Activated T-cell treated with anti-CD3 and anti-CD28 coated beads for 1 hour (primary cell): ENCODE measurements at regions not wholly inside any gene's neighbourhood (a gene's known extent, or its start where the extent isn't known, plus 50 kb on each side); places are given as distances from the start of the nearest gene placed in this dataset.
"Not testable (repeated sequence)": the region's sequence is repeated elsewhere in the genome, so short reads cannot be mapped to it uniquely, and the experiment has no call there.

Source experiments
- DNase-seq: peaks from one replicate; pipeline ENCODE4 v3.0.0-alpha.2; 2020; ENCODE audit warnings: low read depth

GRCh38 chr5:155768332-155768731, 558.6 kb upstream of the SGCD start:
- DNase-seq, result no peak

- DNase-seq, result no peak
Observed at GRCh38 chr5:155772009-155772662, 554.8 kb upstream of the SGCD start.

- no peak for DNase-seq
Observed at GRCh38 chr5:155773680-155774079, 553.3 kb upstream of the SGCD start.

- no peak for DNase-seq
Observed at GRCh38 chr5:155780260-155780659, 546.7 kb upstream of the SGCD start.

- no peak for DNase-seq
Observed at GRCh38 chr5:155783246-155783645, 543.7 kb upstream of the SGCD start.

- no peak for DNase-seq
Observed at GRCh38 chr5:155783791-155784190, 543.2 kb upstream of the SGCD start.

- no peak for DNase-seq
Observed at GRCh38 chr5:155786108-155786507, 540.9 kb upstream of the SGCD start.

- no peak for DNase-seq
Observed at GRCh38 chr5:155792873-155793272, 534.1 kb upstream of the SGCD start.

GRCh38 chr5:155794795-155795194, 532.2 kb upstream of the SGCD start:
- no peak for DNase-seq

- DNase-seq, result no peak
Observed at GRCh38 chr5:155799308-155799707, 527.7 kb upstream of the SGCD start.

GRCh38 chr5:155807884-155808576, 518.9 kb upstream of the SGCD start:
- no peak for DNase-seq

- DNase-seq, result no peak
Observed at GRCh38 chr5:155815248-155815647, 511.7 kb upstream of the SGCD start.

GRCh38 chr5:155822177-155822576, 504.8 kb upstream of the SGCD start:
- DNase-seq, result no peak

- no peak for DNase-seq
Observed at GRCh38 chr5:155826611-155827507, 500.1 kb upstream of the SGCD start.

GRCh38 chr5:155827508-155827815, 499.5 kb upstream of the SGCD start:
- not testable (repeated sequence) for DNase-seq

- no peak for DNase-seq
Observed at GRCh38 chr5:155827949-155828348, 499.0 kb upstream of the SGCD start.

GRCh38 chr5:155831491-155831890, 495.5 kb upstream of the SGCD start:
- no peak for DNase-seq

- no peak for DNase-seq
Observed at GRCh38 chr5:155833287-155833686, 493.7 kb upstream of the SGCD start.

- no peak for DNase-seq
Observed at GRCh38 chr5:155834271-155834975, 492.5 kb upstream of the SGCD start.

- DNase-seq, result no peak
Observed at GRCh38 chr5:155836089-155836803, 490.7 kb upstream of the SGCD start.

GRCh38 chr5:155838394-155838793, 488.6 kb upstream of the SGCD start:
- DNase-seq, result no peak
